Left ventricle myocardium superior (tissue), 1 donor: ENCODE measurements at regions not wholly inside any gene's neighbourhood (a gene's known extent, or its start where the extent isn't known, plus 50 kb on each side); places are given as distances from the start of the nearest gene placed in this dataset.

Experiments
- ATAC-seq: fragments of 200-7000 bp; cut with Tn5 transposase; one replicate; pipeline ENCODE4 v1.9.1; 2020; ENCODE audit warnings: mild to moderate bottlenecking, moderate library complexity
- DNase-seq: peaks from one replicate; pipeline ENCODE4 v3.0.0-alpha.2; 2020
- intact Hi-C: fragments of 100-400 bp; cut with micrococcal nuclease; formaldehyde crosslinking; loops from one replicate; pipeline ENCODE4 v1.11.0; 2022
- donor health status: DM: no; HTN: yes; CAD: no; lungs with severe emphysema.

DNA sequence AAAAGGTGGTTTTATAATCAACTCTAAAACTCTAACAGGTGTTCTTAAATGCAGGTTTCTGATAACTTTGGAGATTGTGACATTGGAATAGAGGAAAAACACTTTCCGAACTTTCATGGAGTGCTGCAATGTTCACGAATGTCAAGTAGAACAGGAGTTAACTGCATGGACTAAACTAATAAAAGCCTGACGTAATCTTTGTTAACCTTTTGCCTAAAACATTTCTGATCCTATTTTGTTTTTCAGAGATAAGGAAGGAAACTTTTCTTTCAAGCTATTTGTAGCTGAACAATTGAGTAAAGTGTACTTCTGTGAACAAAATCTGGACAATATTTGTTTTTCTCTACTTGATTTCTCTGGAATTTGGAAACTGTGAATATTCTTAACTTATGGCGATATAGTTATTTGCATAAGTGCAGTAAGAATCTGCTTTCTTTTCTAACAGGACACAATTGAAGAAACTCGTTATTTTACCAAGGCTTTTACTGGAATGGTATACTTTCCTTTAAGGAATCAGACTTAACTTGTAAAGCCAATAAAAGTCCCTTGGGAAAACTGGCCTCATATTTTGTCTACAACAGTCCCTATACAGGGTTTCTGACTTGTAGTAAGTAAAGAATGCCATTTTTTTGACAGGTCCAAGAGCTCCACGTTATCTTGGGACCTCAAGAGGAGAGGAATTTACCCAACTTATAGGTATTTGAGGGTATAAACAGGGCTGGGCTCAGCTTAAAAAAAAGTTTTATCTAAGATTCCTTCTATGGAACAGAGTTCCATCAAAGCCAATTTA is 154.7 kb downstream of the NXNL2 start:
- ATAC-seq (no peak), DNase-seq (no peak)
- intact Hi-C loops, result no loop called here

DNA sequence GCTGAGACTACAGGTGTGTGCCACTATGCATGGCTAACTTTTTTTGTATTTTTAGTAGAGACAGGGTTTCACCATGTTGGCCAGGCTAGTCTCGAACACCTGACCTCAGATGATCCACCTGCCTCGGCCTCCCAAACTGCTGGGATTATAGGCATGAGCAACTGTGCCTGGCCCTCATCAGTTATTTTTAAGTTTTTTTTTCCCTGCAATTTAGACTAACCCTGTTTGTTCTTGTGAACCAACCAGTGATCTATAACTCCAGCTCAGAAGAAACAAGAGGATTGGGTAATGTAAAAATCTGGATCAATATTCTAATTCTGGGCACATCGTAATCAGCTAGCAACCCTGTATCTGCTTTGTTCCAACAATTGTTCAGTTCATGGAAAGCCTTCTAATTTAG is 155.7 kb downstream of the NXNL2 start:
- intact Hi-C loops, result no loop called here
- DNase-seq (no peak), ATAC-seq (no peak)

DNA sequence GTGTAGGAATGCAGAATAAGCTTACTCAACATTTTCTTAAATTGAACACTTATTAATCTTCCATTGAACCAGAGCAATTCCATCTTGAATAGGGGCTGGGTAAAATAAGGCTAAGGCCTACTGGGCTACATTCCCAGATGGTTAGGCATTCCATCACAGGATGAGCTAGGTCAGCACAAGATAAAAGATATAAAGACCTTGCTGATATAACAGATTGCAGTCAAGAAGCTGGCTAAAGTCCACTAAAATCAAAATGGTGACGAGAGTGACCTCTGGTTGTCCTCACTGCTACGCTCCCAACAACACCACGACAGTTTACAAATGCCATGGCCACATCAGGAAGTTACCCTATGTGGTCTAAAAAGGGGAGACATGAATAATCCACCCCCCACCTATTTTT is 156.1 kb downstream of the NXNL2 start:
- DNase-seq (no peak), ATAC-seq (no peak)
- intact Hi-C loops, result no loop called here

DNA sequence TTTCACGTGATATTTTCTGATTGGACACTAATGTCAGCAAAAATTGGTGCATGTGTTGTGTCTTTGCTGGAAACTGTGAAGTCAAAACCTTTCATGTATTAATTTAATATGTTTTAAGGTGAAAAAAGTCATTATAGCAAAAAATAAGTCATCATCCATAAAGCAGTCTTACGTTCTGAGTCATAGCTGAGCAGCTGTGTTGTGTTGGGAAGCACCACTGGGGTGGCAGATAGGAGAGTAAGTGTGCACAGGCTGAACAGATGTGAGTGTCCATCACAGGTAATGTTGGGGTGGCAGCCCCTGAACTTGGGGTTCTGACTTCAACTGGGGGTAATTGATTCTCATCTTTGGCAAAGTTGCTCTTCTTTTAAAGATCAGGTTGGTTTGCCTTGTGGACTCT is 156.8 kb downstream of the NXNL2 start:
- ATAC-seq (no peak), DNase-seq (no peak)
- intact Hi-C loops, result no loop called here

DNA sequence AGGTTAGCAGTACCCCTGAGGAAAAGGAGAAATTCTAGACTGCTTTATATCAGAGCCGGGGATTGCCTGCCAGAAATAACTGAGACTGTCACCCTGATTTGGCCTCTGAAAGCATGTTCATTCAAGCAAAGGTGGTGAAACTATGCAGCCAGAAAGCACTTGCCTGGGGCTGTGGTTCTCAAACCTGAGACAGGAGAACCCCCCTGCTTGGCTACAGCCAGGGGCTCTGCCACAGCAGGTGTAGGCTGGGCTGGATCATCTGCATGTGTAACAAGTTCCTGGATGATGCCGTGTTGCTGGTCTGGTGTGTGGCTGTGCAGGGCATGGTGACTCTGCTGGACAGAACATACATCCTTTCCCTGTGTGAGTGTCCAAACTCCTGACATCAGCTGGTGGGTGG is 157.8 kb downstream of the NXNL2 start:
- ATAC-seq (no peak), DNase-seq (no peak)
- intact Hi-C loops, result no loop called here

DNA sequence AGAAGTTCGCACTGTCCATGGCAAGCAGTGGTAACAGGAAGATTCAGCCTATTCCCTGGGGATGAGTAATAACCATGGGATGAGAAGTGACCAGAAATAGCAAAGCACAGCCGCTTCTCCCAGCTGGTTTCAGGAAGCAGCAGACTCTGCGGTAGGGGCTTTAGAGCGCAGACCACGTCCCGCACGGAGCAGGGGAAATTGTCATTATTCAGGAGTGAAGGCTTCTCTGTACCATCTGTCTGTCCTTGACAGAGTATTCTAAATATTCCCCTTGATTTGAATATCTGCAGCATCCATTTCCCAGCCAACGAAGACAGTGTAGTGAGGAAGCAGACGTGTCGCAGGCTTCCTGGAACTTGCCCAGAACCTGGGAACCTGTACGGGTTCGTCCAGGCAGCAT is 159.6 kb downstream of the NXNL2 start:
- ATAC-seq (peak; percentile 71), DNase-seq (no peak)
- intact Hi-C loops, result no loop called here

DNA sequence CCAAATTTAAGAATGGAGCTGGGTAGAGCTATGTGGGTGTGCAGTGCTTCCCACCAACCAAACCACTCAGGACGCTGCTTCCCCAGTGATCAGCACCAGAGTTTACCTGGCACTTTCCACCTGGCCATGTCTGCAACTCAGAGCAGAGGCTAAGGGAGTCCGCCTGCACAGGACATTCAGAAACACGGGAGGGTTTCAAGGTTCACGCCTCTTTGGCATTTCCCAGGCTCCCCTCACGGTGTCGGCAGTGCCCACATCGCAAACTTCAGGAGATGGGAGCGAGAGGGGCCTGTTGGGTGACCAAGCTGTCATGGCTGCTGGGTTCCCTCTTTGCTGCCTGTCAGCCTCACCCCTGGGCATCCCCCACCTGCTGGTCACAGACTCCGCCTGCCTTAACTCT is 161.5 kb downstream of the NXNL2 start:
- ATAC-seq (no peak), DNase-seq (no peak)
- intact Hi-C loops, result no loop called here

DNA sequence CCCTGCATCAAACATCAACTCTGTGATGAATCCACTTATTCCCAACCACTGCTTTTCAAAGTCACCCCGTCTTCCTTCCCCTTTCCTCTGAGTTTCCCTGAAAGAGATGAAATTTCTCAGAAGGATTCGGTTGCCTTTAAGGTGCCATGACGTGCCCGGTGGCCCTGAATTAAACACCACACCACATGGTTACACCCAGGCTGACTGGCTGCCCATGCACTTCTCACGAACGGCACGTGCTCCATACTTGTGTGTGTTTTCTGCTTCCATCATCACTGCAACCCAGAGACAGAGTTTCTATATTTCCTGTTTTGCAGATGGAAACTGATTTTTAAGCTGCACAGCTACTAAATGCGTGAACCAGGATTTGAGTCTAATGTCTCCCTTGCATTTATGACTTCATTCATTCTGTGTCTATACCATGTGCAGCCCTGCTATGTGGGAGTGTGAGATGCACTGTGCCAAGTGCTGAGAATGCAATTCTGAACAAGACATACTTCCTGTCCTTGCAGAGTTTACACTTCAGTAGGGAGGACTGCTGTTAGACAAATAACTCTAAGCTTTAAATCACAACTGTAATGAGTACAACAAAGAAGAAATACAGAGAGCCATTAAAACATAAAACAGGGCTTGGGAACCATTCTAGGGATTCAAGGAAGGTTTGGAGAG is 162.9 kb downstream of the NXNL2 start:
- no peak for ATAC-seq
- no peak for DNase-seq
- intact Hi-C loops, result no loop called here

DNA sequence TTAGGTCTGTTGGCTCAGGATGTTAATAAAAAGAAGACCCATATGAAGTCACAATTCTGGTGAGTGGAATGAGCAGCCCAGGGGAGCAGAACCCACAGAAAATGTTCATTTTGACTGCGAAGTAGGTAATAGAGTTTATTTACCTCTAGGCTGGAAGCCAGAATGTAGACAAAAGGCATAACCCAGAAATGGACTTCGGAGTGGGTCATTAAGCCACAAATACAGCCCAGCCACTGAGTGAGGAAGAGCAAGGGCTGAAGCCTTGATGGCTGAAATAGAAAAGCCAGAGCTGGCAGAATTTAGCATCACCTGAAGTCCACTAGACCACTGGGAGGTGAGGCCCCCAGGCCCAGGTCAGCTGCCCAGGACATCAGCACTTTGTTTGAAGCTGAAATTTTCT is 168.0 kb downstream of the NXNL2 start:
- DNase-seq, result no peak
- intact Hi-C loops, result no loop called here
- ATAC-seq, result no peak

DNA sequence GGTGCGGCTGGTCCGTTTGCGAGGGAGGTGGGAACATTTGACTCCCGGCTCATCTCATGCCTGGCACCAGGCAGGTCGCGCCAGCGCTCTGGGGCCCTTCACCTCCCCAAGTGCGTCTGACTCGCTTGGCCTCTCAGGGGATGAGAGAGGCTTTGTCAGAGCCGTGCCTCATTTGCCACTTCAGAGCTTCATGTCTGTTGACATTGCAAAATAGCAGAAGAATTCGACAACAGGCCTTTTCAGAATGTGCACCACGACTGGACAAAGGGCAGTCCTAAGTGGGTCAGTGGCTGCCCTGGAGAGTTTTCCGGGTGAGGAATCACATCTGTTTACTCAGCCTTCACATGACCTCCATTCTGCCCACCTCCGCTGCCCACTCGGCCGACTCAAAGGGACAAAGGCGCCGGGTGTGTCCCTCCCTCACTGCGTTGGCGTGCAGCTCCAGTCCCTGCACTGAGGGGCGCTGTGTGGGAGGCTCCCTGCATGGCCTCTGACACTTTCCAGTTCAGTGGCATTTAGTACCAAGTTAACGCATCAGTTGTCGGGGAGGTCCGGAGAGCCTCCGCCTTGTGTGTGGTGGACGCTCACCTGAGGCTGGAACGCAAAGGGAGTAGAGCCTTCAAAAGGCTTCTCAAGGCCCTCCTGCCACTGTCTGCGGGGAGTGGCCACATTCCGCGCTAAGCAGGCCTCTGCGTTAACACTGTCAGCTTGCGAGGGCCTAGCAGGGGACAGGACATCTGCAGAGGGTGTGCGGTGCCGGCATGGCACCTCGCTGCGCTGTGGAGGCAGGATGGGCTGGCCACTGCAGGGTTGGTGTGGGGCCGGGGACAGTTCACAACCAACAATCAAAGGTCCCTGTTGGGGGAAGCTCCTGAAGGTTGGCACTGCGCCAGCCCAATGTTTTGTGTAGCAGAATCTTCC is 171.5 kb downstream of the NXNL2 start:
- intact Hi-C loops, result no loop called here
- ATAC-seq (no peak), DNase-seq (no peak)

DNA sequence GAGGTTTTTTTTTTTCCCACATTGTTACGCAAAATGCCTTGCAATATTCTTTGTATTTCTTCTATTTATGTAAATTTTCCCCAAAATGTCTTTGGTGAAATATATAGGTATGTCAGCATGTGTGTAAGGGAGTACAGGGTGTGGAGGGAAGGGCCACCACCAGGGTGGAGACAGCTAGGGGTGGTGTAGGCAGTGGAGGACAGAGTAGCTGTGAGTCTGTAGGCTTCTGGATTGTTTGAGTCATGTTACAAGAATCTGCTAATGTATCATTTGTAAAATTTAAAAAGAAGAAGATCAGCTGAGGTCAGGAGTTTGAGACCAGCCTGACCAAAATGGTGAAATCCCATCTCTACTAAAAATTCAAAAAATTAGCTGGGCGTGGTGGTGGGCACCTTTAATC is 175.5 kb downstream of the NXNL2 start:
- DNase-seq (no peak), ATAC-seq (no peak)
- intact Hi-C loops, result no loop called here

DNA sequence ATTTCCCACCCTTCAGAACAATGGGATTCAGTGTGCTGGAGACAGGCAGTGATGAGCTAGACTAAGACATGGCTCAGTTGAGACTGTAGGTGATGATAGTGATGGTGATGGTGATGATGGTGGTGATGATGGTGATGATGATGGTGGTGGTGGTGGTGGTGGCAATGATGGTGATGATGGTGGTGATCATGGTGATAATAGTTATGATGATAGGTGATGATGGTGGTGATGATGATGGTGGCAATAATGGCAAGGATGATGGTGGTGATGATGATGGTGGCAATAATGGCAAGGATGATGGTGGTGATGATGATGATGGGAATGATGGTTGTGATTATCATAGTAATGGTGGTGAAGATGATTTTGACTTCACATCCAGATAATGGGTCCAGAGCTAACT is 176.7 kb downstream of the NXNL2 start:
- ATAC-seq (no peak), DNase-seq (no peak)
- intact Hi-C loops, result no loop called here

DNA sequence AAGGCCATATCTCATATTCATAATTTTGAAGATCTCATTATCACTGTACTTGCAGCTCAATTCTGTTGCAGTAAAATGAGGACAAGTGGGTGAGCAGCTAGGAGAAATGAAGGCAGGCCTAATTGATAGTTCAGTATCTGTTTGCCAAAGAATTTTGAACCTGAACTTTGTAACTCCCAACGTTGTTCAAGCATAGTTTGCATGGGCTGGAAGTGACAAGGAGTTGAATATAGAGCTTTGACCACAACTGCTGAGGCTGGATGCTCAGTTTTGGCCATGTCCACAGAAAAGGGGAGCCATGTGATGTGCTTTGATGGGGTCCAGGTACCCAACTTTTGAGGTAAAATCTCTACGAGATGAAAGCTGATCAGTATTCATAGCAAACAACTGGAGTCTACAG is 177.5 kb downstream of the NXNL2 start:
- ATAC-seq (no peak), DNase-seq (no peak)
- intact Hi-C loops, result no loop called here

DNA sequence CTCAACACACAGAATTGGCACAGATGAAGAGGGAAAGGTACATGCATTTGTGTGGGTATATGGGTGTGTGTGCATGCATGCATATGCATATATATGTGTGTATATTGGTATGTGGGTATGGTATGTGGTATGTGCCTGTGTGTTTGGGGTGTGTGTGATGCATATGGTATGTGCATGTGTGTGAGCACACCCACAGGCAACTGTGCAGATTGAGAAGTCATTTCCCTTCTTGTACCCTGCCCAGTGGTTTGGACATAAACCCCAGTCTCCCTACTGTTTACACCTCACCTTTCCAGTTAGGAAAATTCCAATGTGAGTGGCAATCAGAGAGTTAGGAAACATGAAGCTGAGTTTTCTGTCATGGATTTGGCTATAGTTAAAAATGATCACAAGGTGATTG is 178.0 kb downstream of the NXNL2 start:
- intact Hi-C loops, result no loop called here
- no peak for ATAC-seq
- DNase-seq, result no peak

DNA sequence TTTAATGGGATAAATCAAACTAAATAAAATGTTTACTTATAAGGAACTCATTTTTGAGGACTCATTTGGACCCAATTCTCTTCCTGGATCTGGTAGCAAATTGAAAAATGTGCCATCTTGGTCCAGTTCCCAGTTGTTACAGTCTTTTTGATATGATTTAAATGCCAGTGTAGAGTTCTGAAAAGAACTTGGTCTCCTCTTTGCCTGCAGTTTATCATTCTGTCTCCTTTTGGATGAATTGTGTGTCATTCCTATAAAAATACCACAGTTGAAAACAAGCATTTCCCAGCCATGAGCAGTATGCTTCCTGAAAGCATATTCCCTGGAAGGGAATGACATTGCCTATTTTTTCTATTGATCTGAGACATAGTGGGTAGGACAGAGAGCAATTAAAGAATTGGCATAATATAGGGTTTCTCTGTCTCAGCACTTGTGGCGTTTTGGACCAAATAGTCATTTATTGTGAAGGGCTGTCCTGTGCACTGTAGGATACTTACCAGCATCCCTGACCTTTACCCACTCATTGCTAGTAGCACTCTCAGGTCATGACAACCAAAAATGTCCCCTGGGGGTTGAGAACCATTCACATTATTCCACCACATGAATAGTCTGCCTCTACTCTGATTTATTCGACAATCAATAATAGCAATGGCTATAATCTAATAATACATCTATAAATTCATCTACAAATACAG is 181.8 kb downstream of the NXNL2 start:
- intact Hi-C loops, result no loop called here
- DNase-seq (no peak), ATAC-seq (no peak)

DNA sequence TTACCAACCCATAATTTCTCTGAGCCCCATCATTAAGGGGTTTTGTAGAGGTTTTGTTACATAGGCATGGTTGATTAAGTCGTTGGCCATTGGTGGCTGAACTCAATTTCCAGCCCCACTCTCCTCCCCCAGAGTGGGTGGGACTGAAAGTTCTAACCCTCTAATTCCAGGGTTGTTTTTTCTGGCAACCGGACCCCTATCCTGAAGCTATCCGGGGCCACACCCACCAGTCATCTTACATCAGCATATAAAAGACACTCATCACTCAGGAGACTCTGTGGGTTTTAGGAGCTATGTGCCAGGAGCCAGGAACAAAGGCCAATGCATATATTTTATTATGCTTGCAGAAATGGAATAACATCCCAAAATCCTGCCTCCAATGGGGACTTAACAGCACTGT is 186.0 kb downstream of the NXNL2 start:
- ATAC-seq (no peak), DNase-seq (no peak)
- intact Hi-C loops, result loop anchor here (5.0 kb wide), 1 partner anchor 151 kb away; no protein-coding TSS in a partner anchor

DNA sequence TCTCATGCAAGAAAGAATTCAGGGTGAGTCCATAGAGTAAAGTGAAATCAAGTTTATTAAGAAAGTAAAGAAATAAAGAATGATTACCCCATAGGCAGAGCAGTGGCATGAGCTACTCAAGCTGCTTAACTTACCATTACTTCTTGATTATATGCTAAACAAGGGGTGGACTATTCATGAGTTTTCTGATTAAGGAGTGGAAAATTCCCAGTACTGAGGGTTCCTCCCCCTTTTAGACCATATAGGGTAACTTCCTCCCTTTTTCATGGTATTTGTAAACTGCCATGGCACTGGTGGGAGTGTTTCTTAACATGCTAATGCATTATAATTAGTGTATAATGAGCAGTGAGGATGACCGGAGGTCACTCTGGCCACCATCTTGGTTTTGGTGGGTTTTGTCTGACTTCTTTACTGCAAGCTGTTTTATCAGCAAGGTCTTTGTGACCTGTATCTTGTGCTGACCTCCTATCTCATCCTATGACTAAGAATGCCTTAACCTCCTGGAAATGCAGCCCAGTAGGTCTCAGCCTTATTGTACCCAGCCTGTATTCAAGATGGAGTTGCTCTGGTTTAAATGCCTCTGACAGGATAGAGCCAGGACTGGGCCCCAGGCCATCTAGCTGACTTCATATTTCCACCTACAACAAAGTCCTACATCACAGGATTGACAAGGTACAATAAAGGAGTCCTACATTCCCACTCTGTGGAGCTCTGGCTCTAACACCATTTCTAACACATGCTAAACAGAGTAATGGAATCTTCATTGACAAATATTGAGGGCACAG is 186.7 kb downstream of the NXNL2 start:
- ATAC-seq, result no peak
- DNase-seq, result no peak
- intact Hi-C loops, result loop anchor here (5.0 kb wide), 1 partner anchor 151 kb away; no protein-coding TSS in a partner anchor

DNA sequence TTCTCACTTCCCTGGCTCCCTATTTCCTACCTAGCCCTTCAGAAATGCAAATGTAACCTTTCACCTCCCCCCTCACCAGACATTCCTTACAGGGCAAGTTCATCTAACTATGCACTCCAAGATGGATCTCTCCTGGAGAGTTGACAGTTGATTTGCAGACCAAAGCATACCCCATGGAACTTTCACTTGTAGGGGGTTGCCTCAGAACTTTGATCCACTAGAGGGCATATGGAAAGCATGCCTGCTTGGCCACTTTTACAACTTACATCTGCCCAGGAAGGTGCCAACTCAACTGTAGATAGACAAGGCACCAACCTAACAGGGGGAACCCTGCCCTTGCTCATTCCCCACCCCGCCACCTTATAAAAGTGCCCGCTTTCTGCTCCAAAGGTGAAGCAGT is 187.8 kb downstream of the NXNL2 start:
- ATAC-seq, result peak; percentile 62
- DNase-seq, result no peak
- intact Hi-C loops, result loop anchor here (5.0 kb wide), 1 partner anchor 150 kb away; no protein-coding TSS in a partner anchor

DNA sequence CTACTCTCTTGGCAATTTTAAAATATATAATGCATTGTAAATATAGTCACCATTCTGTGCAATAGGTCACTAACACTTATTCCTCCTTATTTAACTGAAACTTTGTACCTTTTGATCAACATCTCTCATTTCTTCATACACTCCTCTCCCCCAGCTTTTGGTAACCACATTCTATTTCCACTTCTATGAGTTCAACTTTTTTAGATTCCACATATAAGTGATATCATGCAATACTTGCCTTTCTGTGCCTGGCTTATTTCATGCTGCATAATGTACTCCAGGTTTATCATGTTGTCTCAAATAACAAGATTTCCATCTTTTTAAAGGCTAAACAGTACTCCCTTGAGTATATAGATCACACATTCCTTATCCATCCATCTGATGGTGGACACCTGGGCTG is 188.8 kb downstream of the NXNL2 start:
- ATAC-seq (no peak), DNase-seq (no peak)
- intact Hi-C loops, result loop anchor here (5.0 kb wide), 1 partner anchor 149 kb away; no protein-coding TSS in a partner anchor
